Left renal cortex interstitium (tissue), 4 donors: ENCODE measurements at regions not wholly inside any gene's neighbourhood (a gene's known extent, or its start where the extent isn't known, plus 50 kb on each side); places are given as distances from the start of the nearest gene placed in this dataset.
"Not testable (repeated sequence)": the region's sequence is repeated elsewhere in the genome, so short reads cannot be mapped to it uniquely, and the experiment has no call there.

Experiments
- DNase-seq, 4 donors: peaks; one replicate each; pipeline ENCODE4 v3.0.0-alpha.2; 2013; ENCODE audit warnings: low read depth in 4 of 4, low spot score in 2 of 4, missing footprints in 1 of 4

DNA sequence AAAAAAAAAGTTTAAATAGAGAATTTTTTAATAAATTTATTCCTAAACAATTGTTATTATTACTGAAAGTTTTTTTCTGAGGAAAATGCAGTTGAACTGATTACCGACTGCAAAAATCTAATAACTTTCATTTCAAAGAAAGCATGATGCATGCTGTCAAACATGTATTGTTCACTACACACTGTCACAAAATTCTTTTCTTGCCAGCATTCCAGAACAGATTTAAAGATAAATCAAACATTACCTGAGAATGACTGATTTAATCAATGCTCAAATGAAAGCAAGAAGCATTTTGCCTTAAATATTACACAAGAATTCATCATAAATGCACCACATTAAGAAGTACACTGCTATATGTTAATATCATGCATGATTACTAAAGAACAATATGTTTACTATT, 588.3 kb downstream of the SLC16A7 start:
- no peak for DNase-seq

DNA sequence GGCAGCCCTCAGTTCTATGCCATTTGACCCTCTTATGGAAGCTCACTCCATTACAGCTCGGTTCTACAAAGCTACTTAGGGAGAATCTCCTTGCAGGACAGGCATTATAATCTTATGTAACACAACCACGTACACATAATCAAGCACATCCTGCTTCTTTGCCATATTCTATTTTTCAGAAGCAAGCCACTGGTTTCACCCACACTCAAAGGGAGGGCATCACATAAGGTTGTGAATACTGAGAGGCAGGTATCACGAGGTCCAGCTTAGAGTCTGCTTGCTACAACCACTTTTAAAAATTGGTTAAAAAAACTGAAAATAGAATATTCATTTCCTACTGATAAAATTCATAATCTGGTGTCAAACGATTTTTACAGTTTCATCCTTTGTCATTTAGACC, 589.2 kb downstream of the SLC16A7 start:
- DNase-seq = no peak

DNA sequence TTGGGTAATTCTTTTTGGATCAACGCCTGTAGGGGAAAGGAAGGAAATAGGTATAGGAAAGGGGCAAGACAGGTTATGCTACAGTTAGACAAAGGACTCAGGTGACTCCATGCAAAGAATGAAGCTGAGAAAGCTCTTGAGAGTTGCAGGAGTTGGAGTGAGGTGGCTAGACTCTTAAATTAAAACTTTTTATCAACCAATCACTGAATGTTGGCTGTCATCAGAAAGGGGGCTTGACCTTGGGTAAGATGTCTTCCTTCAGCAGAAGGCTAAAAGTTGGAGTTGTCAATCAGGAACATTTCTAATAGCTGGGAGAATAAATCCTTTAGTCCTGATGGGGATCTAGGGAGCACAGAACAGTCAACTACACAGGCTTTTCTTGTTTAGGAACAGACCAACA, 595.4 kb downstream of the SLC16A7 start:
- no peak for DNase-seq

DNA sequence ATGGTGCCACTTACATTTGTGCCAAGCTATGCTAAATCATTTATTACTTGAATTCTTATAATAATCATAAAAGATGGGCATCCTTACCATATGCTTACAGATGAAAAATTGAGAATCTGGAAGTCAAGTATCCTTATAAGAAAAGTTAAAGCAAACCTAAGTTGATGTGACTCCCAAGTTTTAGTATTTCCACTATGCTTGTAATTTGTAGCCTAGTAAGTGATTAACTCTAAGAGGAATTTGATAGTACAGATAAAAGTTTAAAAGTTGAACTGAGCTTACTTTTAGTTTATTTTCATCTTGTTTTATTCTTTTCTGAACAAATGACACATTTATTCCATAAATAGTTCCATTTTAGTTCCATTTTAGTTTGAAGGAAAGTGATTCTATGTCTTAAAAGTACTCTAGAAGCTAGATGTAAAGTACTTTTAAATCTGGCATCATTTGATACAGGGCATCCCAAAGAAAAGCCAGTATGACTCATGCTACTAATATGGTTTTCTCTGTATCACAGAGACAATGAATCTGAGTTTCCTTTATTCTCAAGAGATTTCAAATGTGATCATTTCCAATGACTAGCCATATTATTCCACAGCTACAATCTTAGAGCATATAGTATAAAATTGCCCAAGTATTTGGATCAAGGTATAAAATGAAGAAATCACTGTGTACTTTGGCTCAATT, 596.0 kb downstream of the SLC16A7 start:
- no peak for DNase-seq

DNA sequence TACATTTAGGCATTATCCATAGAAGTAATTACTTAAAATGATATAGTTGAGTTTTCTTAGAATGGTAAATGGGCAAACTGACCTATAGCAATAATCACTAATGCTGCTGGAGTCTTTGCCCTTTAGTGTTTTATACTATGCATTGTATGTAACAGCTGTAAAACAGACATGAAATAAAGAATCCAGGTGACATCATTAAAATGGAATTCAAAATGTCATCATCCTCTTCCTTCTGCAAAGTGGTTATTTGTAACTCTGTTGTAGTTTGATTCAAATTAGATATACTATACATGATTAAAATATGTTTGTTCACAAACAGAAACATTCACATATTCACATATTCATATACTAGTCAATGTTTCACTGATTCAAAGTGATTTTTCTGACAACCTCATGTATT, 598.8 kb downstream of the SLC16A7 start:
- no peak for DNase-seq

DNA sequence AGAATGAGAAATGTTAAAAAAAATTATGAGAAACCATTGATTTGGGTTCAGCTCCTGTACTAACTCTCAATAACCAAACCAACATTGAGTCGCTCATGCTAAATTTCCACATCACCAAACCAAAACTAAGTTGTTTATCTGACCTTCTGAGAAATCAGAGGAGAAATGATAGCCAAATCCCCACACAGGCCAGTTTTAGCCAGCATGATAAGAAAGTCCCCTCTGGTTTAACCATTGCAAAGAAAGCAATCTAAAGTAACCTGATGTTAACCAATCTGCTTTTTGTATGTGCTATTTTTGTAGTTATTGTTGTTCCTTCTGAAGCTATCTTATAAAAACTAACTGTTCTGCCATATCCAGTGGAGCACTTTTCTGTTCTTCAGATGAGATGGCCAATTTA, 599.7 kb downstream of the SLC16A7 start:
- DNase-seq = no peak

DNA sequence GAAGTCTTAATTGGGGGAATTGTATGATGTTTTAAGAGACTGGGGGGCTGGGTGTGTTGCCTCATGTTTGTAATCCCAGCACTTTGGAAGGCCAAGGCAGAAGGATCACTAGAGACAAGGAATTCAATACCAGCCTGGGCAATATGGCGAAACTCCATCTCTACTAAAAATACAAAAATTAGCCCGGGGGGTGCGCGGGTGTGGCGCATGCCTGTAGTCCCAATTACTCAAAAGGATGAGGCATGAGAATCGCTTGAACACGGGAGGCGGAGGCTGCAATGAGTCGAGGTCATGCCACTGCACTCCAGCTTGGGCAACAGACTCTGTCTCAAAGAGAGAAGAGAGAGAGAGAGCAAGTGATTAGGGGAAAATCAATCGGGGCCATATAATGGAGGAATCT, 600.5 kb downstream of the SLC16A7 start:
- no peak for DNase-seq

DNA sequence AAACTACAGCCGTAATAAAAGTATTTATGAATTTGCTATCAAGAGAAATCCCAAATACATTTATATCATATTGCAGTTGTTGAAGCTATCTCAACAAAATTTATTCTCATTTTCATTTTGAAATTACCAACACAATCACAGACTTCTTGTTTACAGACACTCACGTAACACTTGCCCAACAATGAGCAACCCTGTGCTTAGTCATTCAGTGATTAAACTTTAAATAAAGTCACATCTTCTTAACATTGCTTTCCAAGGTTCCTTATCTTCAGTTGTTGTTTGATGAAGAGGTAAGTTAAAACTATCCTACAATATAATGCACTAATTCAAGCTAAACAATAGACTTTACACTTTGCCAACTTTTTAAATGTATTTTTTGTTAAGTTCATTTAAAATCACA, 601.8 kb downstream of the SLC16A7 start:
- DNase-seq = no peak

DNA sequence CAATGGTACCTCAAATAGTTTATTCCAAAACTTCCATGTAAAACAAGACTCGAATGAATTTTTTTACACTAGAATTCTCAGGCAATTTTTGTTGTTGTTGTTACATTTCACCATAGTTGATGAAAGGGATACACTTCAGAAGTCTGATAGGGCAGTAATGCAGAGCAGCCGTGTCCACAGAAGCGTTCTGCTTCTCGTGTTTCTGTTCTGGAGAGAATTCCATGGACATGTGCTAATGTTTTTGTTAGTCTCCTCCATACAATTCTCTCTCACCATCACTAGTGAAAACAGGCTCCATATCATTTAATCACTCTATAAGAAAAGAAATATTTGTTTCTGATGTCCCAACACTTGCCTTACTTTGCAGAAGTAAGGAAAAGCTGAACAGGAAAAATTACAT, 606.1 kb downstream of the SLC16A7 start:
- DNase-seq = no peak

DNA sequence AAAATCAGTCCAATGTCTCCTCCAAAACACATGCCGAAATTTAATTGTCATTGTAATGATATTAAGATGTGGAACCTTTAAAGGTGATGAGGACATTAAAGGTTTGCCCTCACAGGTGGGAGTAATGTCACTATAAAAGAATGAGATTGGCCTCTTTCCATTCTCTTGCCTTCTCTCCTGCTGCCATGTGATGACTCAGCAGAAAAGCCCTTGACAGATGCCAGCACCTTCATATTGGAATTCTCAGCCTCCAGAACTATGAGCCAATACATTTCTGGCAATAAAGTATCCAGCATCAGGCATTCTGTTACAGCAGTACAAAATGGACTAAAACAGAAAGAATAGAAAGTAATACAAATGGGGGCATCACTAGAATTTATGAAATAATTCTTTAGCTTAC, 609.7 kb downstream of the SLC16A7 start:
- DNase-seq = no peak

DNA sequence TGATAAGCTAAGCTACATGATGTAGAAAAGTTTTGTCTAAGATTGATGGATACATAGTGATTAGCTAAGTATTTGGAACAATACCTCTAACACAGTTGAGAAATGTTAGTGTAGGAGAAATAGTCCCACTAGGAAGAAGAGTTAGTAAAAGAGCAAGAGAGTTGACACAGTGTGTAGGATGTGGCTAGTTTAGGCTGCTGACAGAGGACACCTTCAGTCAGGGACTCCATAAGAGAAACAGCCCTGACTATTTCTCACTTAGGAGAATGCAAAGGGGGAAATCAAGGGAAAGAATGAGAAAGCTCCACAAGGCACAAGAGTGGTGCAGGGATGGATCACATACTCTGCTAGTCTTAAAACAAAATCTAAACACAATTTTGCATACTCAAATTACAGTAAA, 613.7 kb downstream of the SLC16A7 start:
- no peak for DNase-seq

DNA sequence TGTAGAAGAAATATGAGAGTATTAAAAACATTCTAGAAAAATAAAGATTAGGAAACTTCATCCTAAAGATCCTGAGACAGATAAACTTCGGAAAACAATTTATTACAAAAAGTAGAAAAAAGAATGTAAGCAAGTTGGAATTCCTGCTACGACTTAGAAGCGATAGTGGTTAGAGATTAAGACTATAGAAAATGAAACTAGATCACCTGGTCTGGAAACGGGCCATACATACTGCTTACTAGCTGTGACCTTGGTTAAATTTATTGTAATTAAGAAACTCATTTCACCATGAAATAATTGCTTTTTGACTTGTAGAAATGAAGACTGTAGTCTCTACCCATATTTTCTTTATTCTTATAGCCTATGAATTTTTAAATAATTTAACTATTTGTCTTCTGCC, 614.1 kb downstream of the SLC16A7 start:
- DNase-seq = no peak

DNA sequence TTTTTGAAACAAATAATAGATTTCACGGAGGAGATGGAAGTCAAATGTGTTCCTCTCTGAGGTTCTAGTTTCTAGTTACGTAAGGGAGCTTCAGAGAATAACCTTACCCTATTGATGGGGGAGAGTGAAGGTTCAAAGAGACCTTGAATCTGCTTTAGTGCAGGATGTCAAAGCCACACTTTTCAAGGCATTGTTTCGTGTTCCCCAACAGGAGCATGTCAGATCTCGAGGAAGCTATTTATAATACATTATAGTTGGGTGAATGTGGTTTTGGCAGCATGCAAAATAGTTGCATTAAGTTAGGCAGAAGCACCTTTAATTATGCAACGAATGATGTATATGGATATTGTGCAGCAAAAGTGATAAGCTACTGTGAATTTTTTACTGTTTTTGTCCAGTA, 614.9 kb downstream of the SLC16A7 start:
- DNase-seq = no peak

DNA sequence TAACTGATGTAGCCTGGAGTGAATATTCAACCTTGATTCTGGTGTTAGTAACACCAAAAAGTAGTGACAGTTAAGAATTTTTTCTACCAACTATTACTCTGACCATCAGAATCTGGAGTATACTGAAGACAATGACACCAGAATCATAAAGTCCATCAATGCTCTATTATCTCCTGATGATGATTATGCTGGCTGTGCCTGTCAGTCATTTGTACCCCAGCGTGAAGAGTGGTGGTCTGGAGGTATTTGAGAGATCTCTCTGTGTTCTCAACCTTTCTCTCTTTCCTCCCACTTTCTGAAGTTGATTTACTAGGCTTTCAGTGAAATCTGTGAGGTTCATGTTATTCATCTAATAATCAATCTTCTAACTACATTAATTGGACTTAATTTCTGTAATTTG, 615.4 kb downstream of the SLC16A7 start:
- no peak for DNase-seq

DNA sequence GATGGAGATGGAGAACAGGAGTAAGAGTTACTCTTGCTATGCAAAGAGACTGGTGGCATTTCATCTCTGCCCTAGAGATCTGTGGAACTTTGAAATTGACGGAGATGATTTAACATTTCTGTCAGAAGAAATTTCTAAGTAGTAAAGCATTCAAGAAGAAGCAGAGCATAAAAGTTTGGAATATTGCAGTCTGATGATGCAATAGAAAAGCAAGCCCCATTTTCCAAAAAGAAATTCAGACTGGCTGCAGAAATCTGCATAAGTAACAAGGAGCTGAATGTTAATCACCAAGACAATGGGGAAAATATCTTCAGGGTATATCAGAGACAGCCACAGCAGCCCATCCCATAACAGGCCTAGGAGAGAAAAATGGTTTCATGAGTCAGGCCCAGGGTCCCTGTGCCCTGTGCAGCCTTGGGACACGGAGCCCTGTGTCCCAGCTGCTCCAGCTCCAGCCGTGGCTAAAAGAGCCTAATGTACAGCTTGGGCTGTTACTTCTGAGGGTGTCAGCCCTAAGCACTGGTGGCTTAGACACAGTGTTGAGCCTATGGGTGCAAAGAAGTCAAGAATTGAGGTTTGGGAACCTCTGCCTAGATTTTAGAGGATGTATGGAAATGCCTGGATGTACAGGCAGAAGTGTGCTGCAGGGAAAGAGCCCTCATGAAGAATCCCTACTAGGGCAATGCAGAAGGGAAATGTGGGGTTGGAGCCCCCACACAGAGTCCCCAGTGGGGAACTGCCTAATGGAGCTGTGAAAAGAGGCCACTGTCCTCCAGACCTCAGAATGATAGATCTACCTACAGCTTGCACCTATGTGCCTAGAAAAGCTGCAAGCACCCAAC, 616.6 kb downstream of the SLC16A7 start:
- DNase-seq = no peak

DNA sequence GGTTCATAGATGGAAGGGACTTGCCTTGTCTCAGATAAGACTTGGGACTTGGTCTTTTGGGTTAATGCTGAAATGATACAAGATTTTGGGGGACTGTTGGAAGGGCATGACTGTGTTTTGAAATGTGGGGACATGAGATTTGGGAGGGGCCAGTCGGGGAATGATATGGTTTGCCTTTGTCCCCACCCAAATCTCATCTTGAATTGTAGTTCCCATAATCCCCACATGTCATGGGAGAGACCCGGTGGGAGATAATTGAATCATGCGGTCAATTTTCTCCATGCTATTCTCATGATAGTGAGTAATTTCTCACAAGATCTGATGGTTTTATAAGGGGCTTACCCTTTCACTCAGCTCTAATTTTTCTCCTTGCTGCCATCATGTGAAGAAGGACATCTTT, 617.4 kb downstream of the SLC16A7 start:
- not testable (repeated sequence) for DNase-seq

DNA sequence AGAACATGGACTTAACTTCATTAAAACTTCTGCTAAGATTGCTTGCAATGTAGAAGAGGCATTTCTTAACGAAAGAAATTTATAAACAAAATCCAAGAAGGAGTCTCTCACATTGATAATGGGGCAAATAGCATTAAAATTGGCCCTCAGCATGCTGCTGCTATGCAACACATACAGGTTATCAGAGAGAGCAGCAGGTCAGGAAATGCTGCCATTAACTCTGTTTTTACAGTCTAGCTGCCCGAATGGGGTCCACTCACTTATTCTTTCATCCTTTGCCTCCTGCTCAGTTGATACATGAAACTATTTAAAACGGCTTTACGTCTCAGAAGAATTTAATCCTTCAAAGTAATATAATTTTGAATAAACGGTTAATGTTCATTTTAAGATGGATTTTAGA, 620.4 kb downstream of the SLC16A7 start:
- no peak for DNase-seq

DNA sequence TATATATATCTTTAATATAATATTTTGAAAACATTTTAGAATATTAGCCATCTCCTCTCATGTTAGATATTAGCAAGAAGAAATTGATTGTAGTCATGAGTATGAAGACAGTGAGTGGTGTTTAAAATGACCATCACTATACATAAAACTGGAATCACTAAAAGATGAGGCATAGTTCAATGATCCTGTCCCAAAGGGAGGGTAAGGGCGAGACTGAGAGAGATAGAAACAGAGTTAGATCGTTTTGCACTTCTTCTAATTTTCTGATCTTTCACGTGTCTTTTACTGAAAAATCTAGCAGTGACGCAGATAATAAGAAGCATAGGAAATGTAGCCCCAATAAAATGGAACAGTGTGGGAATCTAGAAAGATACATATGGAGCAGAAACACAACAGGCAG, 627.4 kb downstream of the SLC16A7 start:
- DNase-seq = no peak

DNA sequence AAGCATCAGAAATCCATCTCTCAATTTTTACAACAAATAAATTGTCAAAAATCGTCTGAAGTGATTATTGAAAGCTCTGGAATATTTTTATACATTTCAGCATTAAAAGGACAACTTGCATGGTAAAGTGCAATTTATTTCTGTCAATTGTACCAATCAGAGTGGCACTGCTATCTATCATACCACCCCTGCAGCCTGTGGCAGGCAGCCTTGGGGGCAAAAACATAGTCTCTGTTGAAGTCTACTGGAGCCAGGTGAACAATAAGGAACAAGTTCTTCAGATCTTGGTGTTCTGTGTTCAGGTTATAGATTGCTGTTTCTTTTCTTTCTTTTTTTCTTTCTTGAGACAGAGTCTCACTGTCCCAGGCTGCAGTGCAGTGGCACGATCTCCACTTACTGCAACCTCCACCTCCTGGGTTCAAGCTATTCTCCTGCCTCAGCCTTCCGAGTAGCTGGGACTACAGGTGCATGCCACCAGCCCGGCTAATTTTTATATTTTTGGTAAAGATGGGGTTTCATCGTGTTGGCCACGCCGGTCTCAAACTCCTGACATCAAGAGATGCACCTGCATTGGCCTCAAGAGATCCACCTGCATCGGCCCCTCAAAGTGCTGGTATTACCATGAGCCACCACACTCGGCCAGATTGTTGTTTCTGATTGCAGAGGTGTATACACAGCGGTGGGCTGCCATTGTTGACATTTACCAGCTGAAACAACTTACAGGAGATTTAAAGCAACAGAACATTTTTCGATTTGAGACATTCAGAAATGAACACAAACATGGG, 629.6 kb downstream of the SLC16A7 start:
- DNase-seq = no peak

DNA sequence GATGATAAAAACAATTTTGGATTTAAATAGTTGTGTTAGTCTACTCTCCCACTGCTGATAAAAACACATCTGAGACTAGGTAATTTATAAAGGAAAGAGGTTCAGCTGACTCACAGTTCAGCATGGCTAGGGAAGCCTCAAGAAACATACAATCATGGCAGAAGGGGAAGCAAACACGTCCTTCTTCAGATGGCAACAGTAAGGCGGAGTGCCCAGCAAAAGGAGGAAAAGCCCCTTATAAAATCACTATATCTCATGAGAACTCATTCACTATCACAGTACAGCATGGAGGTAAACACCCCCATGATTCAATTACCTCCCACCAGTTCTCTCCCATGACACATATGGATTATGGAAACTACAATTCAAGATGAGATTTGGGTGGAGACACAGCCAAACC, 632.1 kb downstream of the SLC16A7 start:
- no peak for DNase-seq

DNA sequence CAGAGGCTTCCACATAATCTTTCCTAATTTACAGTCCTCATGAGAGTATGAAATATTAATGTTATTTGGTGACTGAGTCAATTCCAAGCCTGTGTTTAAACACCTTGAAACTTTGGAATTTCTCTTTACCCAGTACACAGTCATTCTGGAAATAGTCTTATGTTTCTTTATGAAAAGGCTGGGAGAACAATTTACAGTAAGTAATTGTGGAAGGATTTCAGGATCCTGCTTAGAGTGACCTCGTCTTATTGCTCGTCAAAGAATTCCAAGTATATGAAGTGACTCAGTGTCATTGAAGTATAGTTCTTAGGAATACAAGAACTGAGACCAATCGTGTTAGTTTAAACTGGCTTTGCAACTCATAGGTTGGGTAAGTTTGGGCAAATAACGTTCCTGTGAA, 634.2 kb downstream of the SLC16A7 start:
- no peak for DNase-seq

DNA sequence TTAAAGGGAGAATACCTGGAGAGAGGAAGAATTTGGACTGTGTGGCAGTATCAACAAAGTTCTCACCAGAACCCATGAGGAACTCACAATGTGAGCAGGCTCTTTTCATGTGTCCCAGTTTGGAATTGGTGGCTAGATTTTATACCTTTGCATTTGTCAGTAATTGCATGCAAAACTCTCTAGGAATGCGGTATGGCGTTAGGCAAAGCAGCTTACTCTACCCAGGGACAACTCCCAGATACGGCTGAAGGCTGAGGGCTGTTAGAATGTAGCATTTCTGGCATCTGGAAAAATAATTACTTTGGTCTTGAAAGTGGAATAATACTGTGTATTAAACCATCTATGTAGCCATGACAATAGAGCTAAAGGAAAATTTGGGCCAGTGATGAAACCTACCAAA, 635.5 kb downstream of the SLC16A7 start:
- DNase-seq = no peak
